ENCODE measurements at regions not wholly inside any gene's neighbourhood (a gene's known extent, or its start where the extent isn't known, plus 50 kb on each side); places are given as distances from the start of the nearest gene placed in this dataset.

DNA sequence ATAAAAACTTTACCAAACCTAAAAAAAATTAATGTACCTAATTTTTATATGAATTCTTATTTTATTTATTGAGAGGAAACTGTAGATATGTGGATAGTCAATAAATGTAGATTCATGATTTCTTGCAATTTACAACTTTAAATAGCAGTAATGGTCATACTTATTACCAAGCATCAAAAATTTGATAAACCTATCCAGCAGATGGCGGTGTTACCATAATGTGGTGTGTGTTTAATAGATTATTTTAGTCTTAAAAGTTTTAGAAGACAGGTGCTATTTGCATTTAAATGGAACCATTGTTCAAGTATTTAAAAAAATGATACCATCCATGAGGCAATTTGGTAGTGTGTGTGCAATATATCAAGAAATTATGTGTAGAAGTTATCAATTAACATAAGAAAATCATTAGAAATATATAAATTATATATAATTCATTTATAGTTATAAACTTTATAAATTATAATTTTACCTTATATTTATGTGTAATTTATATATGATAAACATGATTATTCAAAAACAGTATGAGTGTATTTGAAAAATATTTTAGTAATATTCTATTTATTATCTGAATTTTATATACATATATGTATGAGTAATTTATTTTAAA, 176.0 kb upstream of the BCHE start:
- no peaks in the 10 kb centered on the region for H3K79me2 ChIP-seq (ENCODE audit: control insufficient read depth, low read length)
- no peaks in the 10 kb centered on the region for H3K4me1 ChIP-seq (ENCODE audit: control insufficient read depth, low read length)
- H4K20me1 ChIP-seq (ENCODE audit: control insufficient read depth, insufficient read depth, low read depth, low read length), result no peaks in the 10 kb centered on the region
- no peaks in the 10 kb centered on the region for H3F3A ChIP-seq (ENCODE audit: control insufficient read depth, insufficient read depth)
- H3K4me3 ChIP-seq (ENCODE audit: low read length), result no peak overlapping the region
- H3K36me3 ChIP-seq (ENCODE audit: control insufficient read depth, low read length), result no peaks in the 10 kb centered on the region
- H3K4me2 ChIP-seq (ENCODE audit: low read length), result no peak overlapping the region
- H3K9me3 ChIP-seq (ENCODE audit: control insufficient read depth, insufficient read depth, low read length), result no peaks in the 10 kb centered on the region
- H3K27me3 ChIP-seq (ENCODE audit: control insufficient read depth, low read length), result no peaks in the 10 kb centered on the region
- no peak overlapping the region for H3K27ac ChIP-seq (ENCODE audit: low read depth, low read length)
- no peak for TF ChIP-seq EZH2phosphoT487 (IDR thresholded peaks at IDR 0.05; ENCODE audit: borderline replicate concordance, low read length)
- TF ChIP-seq, protein P1, sequence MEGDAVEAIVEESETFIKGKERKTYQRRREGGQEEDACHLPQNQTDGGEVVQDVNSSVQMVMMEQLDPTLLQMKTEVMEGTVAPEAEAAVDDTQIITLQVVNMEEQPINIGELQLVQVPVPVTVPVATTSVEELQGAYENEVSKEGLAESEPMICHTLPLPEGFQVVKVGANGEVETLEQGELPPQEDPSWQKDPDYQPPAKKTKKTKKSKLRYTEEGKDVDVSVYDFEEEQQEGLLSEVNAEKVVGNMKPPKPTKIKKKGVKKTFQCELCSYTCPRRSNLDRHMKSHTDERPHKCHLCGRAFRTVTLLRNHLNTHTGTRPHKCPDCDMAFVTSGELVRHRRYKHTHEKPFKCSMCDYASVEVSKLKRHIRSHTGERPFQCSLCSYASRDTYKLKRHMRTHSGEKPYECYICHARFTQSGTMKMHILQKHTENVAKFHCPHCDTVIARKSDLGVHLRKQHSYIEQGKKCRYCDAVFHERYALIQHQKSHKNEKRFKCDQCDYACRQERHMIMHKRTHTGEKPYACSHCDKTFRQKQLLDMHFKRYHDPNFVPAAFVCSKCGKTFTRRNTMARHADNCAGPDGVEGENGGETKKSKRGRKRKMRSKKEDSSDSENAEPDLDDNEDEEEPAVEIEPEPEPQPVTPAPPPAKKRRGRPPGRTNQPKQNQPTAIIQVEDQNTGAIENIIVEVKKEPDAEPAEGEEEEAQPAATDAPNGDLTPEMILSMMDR (IDR thresholded peaks at IDR 0.05; ENCODE audit: low read depth, low read length, poor library complexity, severe bottlenecking), result peak; percentile 43
- no peaks in the 10 kb centered on the region for H3K9me2 ChIP-seq (replicated peaks; ENCODE audit: control insufficient read depth, low read length)

DNA sequence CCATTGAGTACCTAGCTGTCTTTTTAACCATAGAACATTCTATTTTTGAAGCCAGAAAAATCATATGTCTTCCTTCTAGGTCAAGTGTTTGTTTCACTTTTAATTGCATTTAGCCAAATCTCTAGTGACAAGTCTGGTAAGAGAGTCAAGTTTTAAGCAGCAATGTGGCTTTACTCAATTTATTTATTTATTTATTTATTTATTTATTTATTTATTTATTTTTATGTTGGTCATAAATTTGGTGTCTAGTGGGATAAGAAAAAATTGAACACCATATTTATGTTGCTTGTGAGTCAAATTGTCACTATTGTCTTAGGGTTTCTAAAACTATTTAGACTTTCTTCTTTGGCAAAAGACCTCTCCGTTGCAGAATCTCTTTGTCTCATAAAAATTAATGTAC, 174.5 kb upstream of the BCHE start:
- Histone ChIP-seq H3K9me2 (replicated peaks; ENCODE audit: control insufficient read depth, low read length) (no peaks in the 10 kb centered on the region), H3K27me3 (ENCODE audit: control insufficient read depth, low read length) (no peaks in the 10 kb centered on the region), H3K9me3 (ENCODE audit: control insufficient read depth, insufficient read depth, low read length) (no peaks in the 10 kb centered on the region), H3K79me2 (ENCODE audit: control insufficient read depth, low read length) (no peaks in the 10 kb centered on the region), H3K4me1 (ENCODE audit: control insufficient read depth, low read length) (no peaks in the 10 kb centered on the region), H3F3A (ENCODE audit: control insufficient read depth, insufficient read depth) (no peaks in the 10 kb centered on the region), H3K27ac (ENCODE audit: low read depth, low read length) (no peak overlapping the region), H3K4me3 (ENCODE audit: low read length) (no peak overlapping the region), H4K20me1 (ENCODE audit: control insufficient read depth, insufficient read depth, low read depth, low read length) (no peaks in the 10 kb centered on the region), H3K36me3 (ENCODE audit: control insufficient read depth, low read length) (no peaks in the 10 kb centered on the region), H3K4me2 (ENCODE audit: low read length) (no peak overlapping the region)
- TF ChIP-seq EZH2phosphoT487 (IDR thresholded peaks at IDR 0.05; ENCODE audit: borderline replicate concordance, low read length), result no peak
- TF ChIP-seq, protein P1 (IDR thresholded peaks at IDR 0.05; ENCODE audit: low read depth, low read length, poor library complexity, severe bottlenecking), result no peak

DNA sequence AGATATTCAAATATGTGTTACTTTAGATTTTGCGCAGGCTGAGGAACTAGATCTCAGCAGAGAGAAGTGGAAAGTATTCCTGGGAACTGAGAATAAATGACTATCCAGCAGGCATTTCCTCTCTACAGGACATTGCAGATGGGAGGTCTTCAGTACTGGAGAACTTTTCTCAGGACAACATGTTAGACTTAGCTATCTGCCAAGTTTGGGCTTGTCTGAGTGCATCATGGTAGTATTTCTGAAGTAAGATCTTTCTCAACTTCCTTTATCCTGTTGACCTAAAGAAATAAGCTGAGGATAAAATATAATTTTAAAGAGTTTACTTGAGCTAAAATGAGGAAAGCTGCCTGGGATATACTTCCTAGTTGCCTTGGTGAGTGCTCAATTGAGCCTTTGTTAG, 167.9 kb upstream of the BCHE start:
- Histone ChIP-seq H3K4me1 (ENCODE audit: control insufficient read depth, low read length) (no peaks in the 10 kb centered on the region), H3K36me3 (ENCODE audit: control insufficient read depth, low read length) (no peaks in the 10 kb centered on the region), H3K79me2 (ENCODE audit: control insufficient read depth, low read length) (no peaks in the 10 kb centered on the region), H3K27me3 (ENCODE audit: control insufficient read depth, low read length) (no peaks in the 10 kb centered on the region), H3K4me3 (ENCODE audit: low read length) (no peak overlapping the region), H3K9me2 (replicated peaks; ENCODE audit: control insufficient read depth, low read length) (no peaks in the 10 kb centered on the region), H3K27ac (ENCODE audit: low read depth, low read length) (no peak overlapping the region), H4K20me1 (ENCODE audit: control insufficient read depth, insufficient read depth, low read depth, low read length) (no peaks in the 10 kb centered on the region), H3K4me2 (ENCODE audit: low read length) (no peak overlapping the region), H3K9me3 (ENCODE audit: control insufficient read depth, insufficient read depth, low read length) (no peaks in the 10 kb centered on the region), H3F3A (ENCODE audit: control insufficient read depth, insufficient read depth) (no peaks in the 10 kb centered on the region)
- TF ChIP-seq EZH2phosphoT487 (IDR thresholded peaks at IDR 0.05; ENCODE audit: borderline replicate concordance, low read length), result no peak
- TF ChIP-seq, protein P1 (IDR thresholded peaks at IDR 0.05; ENCODE audit: low read depth, low read length, poor library complexity, severe bottlenecking), result no peak
